Stimulated activated CD4-positive, alpha-beta T cell treated with anti-CD3 and anti-CD28 coated beads, Interleukin-4, amount 100 ng/mL, for 1 hour (primary cell): ENCODE measurements at regions not wholly inside any gene's neighbourhood (a gene's known extent, or its start where the extent isn't known, plus 50 kb on each side); places are given as distances from the start of the nearest gene placed in this dataset.
A peak's percentile ranks its signal among the peaks of the same experiment; 100 is the strongest.
"Not testable (repeated sequence)": the region's sequence is repeated elsewhere in the genome, so short reads cannot be mapped to it uniquely, and the experiment has no call there.

Experiments used
- DNase-seq: peaks from one replicate; pipeline ENCODE4 v3.0.0-alpha.2; 2020

DNA sequence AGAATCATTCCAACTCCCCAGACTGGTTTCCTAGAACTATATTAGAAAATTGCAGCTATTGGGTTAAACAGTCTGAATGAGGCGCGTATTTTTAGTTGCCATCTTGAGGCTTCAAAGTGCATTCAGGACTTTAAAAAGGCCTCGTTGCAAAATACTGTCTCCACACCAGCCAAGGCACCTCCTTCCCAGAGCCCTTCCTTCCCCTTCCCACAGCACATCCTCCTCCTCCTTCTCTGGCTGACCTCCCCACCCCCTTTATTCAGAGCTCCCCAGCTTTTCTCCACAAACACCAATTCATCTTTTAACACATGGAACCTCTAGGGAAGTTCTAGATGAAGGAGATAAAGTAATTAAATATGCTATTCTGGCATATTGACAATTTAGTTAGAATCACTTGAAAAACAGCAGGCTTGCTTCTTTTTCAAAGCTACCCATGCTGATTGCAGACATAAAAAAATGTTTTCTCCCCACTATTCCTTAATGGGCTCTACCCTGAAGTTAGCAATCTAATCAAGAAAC is 90.3 kb downstream of the RTP5 start:
- no peak for DNase-seq

DNA sequence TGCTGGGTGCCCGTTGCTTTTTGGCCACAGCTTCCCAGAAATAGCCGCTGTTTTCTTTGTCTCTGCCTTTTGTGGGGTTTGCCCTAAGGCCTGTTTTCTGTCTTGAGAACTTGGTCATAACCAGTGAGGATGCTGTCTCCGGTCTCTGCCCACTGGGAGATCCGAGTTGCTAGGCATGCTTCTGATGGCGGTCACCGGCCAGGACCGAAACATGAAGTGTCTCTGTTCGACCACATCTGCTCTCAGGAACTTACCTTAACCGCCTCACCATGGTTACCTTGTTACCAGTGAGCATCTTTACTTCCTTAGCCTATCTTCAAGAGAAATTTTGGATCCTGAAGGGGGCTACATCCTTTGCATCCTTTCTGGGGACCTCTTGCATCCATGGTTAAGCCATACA is 91.9 kb downstream of the RTP5 start:
- DNase-seq = no peak

DNA sequence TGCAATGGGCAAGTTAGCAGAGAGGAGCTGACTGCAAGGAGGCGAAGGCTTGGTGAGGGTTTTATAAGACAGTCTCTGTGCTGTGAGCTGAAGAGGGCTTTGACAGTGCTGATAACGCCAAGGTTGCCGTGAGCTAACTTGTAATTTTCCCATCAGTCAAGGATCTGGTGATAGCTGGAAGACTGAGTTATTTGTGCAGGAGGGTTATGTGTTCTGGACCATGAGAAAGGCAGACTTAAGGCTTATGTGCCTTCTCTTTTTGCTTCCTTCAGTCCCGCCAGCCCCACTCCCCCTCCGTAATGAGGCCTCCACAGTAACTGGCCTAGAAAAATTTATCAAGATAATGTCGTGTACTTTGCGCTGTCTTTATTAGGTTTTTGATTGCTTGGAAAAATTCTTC is 94.6 kb downstream of the RTP5 start:
- DNase-seq = no peak

DNA sequence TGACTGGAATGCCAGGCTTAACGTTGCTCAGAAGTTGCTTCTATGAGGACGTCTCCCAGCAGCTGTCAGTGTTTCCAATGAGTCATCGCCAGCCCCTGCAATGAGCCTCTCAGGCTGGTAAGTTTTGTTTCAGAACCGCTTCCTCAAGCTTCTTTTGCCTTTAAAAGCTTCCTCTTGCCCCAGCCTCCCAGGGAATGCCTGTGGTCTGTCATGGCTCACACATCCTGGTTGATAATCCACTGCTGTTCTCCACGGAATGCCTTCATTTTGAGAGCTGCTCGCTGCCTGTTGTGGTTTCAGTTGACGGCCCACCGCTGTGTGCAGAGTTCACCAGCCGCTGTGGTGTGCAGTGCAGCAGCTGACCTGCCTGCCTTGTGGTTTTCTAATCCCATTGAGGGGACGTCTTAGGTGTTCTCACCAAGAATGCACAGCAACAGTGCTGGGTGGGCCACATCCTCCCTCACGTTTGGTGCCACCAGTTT is 96.4 kb downstream of the RTP5 start:
- DNase-seq = peak; percentile 64

DNA sequence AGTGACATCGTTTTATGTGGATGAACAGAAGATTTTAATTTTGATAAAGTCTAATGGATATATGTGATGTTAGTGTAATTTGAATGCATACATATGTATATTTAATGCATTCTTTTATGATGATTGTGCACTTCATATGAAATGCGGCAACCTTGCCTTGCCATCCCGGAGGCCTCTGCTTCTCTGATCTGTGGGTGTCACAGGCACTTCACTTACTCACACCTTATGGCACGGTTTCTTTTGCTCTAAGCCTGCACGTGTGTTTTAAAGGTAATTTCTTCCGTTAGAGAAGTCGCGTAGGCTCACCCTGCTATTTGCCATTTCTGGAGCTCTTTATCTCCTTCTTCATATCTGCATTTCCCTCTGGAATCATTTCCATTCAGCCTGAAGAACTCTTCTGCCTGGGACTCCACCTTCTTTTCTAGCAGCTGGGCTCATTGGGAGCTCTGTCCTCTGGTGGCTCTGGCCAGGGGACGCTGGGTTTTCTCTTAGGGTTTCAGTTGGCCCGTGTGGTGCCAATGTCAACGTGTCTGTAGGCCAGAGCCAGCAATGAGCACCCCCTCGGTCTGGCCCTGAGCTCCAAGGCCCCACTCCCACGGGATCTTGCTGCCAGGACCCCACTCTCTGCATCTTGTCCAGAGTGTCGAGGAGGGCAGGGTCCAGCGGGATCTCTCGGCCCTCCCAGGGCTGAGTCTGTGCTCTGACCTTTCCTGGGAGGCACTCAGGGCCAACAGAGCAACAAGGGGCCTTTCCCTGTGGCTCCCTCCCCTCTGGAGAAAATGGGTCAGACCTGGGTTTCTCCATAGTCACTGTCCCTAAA is 97.3 kb downstream of the RTP5 start:
- DNase-seq = no peak

DNA sequence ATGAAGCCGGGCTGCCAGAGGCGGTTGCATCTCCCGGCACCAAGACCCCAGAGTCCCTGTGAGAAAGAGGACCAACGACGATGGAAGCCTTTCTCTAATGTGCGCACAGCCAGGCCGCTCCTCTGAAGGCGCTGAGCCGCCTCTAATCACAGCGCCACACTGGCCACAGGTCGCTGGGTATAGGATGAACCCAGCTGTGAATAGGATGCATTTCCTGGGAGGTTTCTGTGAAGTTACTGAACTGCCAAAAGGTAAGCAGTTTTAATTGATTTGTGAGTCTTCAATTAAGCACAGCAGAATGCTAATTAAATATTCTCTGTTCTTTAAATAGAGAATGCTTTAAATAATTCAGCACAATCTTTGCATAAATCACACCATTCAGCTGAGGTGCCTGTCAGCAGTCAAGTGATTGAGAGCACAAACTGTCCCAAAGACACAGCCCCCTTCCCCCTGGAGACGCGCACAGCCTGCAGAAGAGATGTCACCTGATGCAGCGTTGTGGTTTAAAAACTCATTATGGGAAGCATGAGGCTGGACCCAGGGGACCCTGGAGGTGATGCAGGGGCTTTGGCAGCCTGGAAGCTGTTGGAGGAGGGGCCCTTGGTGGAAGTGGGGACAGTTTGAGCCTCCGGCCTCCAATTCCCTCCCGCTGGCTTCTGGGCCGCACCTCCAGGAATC is 98.1 kb downstream of the RTP5 start:
- no peak for DNase-seq

DNA sequence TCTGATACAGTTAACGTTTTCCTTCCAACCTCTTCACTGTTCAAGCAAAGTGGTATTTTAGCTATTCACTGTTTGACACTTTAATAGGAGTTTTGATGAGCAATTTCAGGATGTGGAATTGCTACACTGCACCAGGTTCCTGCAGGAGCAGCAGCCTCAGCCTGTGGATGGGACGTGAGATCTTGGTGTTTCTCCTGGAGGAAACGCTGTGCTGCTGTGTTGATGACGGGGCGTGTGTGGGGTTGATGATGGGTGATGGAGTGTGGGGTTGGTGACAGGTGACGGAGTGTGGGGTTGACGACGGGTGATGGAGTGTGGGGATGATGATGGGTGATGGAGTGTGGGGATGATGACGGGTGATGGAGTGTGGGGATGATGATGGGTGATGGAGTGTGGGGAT is 98.9 kb downstream of the RTP5 start:
- no peak for DNase-seq

DNA sequence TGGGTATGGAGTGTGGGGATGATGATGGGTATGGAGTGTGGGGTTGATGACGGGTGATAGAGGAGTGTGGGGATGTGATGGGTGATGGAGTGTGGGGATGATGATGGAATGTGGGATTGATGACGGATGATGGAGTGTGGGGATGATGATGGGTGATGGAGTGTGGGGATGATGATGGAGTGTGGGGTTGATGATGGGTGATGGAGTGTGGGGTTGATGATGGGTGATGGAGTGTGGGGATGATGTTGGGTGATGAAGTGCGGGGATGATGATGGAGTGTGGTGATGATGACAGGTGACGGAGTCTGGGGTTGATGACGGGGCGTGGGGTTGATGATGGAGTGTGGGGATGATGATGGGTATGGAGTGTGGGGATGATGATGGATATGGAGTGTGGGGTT is 99.7 kb downstream of the RTP5 start:
- DNase-seq = not testable (repeated sequence)

DNA sequence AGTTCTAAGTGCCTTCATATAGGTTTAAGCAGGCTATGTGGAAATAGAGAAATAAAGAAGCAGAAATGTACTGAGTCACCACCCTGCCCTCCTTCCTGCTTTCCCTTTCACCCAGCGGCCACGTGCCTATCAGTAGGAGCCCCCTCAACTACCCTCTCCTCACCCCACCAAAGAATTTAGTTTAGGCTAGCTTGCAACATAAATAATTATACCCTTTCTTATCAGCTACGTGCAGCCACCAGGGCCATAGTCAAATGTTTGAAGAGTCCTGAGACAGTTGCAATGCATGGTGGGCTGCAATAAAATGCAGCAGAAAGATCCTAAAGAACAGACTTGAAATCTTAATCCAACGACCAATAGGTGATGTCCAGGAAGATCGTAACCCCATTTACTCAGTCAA is 101.2 kb downstream of the RTP5 start:
- no peak for DNase-seq

DNA sequence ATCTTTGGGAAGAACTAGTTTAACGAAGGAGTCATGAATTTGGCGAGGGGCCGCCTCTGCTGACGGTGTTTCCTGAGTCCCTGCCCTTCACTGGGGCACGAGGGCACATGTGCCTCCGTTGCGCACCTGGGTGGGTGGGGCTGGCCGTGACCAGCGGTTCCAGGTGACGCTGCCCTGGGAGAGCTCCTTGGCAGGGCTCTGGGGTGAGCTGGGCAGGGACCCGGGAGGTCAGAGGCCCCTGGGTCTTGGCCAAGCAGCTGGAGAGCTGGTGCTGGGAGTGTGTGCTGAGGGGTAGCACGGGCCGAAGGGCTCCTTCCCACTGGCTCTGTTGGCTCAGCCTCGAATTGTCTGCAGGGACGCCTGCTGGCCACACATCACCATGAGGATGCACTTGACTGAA is 104.6 kb downstream of the RTP5 start:
- no peak for DNase-seq

DNA sequence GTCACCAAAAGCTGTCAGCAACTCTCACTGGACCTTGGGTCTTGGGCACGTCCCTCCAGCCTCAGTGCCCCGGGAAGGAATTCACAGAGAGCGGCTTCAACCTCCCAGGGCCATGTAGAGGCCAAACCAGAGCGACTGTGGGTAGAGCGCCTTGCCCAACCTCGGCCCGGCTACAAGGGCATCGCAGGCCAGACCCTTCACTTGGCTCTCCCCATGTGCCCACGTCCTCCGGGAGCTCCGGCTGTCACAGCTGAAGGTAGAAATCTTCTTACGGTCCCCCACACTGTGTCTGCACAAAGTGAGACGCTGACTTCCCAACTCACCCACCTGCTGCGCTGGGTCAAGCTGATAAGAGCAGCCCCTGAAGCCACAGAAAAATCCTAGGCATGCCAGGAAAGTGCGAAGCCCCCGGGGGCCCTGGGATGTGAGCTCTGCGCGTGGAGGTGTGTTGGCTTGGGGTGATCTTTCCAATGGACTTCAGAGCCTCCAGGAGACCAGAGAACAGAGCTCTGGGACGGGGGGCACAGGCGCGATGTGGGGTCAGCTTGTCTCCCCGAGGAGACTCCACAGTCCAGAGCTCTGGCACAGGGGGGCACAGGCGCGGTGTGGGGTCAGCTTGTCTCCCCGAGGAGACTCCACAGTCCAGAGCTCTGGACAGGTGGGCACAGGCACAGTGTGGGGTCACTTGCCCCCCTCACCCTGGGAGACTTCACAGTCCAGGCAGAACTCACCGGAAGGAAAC is 105.5 kb downstream of the RTP5 start:
- DNase-seq = no peak

DNA sequence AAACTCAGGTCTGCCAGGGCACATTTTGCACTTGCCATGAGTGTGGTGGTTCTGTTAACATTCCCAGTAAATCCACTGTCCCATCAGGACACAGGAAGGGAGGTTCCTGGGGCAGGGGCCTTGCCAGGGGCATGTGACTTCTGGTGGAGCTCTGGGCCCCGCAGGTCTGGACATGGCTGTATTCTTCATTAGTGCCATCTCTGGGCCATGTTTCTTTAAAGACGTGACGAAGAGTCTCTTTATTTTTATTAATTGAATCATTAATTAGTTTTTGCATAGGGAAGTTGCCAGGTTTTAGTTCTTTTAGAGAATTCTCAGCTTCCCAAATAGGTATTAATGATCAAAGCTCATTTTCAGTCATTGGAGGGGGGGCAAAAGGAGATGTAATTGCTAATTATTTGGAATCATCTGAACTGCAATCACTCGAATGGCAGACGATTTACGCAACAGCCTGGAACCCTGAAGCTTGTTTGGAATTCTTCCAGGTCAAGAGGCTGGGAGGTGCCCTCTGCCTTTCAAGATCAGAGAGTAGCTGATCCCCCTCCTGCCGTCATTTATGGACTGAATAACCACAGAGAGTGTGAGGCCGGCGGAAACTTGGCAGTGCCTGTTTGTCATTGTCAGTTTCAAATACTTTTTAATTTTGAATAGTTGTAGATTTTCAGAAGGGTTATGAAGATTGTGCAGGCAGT is 106.2 kb downstream of the RTP5 start:
- no peak for DNase-seq

DNA sequence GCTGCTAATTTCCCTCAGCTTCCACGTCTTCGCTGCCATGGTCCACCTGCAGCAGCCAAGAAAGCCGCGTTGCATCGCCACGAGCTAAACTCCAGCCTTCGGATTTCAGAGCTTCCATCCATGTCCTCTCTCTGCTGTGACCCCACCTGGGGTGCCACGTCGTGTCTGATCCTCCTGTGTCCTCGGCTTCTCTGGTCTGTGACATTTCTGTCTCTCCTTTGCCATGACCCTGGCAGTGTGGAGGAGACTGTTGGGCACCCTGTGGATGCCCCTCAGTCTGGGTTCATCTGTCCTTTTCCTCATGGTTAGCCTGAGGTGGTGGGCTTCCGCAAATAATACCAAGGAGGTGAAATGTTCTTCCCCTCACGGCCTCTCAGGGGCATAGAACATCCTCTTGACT is 106.8 kb downstream of the RTP5 start:
- DNase-seq = no peak

DNA sequence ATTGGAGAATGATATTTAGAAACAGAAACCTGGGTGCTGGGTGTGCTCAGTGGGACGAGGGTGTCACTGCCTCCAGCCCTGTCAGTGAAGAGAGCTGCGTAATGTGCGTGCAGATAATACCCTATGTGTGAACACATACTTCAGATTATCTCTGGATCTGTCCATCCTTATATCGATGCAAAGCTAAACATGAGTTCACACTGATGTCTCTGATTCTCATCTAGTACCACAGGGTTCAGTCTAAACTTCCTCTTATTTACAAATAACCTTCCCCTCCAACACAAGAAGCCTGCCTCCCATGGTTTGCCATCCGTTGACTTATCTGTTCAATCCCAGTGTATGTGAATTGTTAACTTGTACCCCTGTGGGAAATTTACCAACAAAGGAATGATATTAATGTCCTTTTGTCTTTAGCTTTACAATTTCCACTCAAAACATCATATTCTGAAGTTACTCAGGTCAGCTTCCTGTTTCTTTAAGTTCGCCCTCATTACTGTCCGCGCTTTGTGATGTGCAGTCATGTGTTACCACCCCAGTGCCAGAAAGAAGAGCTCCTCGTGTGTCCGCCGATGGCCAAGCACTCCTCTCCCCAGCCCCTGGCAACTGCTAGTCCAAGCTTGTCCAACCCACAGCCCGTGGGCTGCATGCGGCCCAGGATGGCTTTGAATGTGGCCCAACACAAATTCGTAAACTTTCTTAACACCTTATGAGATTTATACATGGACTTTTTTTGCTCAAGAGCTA is 108.2 kb downstream of the RTP5 start:
- no peak for DNase-seq

DNA sequence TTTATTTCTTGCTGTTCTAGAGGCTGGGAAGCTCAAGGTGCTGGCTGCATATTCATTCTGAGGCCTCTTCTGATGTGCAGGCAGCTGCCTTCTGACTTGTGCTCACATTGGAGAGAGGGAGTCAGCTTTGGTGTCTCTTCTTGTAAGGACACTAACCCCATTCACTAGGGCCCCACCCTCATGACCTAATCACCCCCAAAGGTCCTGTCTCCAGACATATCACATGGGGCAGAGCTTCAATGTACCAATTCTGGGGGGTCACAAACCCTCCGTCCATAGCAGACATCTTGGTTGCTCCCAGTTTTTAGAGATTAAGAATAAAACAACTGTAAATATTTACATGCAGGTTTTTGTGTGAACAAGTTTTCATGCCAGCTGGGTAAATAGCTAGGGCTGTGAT is 109.1 kb downstream of the RTP5 start:
- DNase-seq = no peak

DNA sequence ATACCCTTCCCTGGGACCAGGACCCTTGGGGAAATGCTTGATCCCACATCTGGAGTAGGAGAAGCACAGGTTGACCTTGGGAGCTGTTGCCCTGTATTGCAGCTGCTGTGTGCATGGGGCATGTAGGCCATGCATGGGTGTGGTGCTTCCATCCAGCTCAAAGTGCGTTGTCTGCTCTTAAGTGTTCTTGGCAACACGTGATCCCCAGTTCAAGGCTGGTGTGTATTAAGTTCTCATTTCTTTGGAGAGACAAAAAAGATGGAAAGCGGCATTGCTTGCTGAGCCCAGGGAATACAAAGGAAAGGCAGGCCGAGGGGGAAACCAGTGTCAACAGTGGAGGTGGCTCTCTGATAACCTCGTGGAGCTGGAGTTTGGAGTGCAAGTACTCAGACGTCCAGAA is 110.7 kb downstream of the RTP5 start:
- DNase-seq = no peak

DNA sequence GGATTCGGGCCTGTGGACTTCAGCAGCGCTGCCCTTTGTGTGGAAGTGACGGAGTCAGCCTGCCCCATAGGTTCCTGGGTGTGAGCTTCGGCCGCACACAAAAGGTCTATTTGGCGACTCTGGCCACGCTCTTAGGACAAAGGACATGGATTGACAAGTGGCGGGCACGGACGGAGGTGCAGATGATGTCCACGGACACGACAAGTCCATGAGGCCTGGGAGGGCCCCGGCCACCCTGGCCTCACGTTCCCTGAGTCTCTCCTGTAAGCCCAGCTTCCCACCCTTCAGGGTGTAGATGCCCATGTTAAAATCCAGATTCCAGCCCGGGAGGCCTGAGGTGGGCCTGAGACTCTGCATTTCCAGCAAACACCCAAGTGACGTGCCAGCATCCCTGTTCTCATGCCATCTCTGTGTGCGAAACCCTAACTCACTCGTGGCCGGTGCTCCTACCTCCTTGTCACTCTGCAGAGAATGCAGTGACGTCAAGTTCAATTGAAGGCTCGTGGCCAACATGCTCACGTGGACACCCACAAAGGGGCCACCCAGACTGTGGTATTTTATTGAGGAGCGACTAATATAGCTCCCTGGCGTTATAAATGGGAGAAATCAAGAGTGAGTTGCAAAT is 111.7 kb downstream of the RTP5 start:
- DNase-seq = no peak

DNA sequence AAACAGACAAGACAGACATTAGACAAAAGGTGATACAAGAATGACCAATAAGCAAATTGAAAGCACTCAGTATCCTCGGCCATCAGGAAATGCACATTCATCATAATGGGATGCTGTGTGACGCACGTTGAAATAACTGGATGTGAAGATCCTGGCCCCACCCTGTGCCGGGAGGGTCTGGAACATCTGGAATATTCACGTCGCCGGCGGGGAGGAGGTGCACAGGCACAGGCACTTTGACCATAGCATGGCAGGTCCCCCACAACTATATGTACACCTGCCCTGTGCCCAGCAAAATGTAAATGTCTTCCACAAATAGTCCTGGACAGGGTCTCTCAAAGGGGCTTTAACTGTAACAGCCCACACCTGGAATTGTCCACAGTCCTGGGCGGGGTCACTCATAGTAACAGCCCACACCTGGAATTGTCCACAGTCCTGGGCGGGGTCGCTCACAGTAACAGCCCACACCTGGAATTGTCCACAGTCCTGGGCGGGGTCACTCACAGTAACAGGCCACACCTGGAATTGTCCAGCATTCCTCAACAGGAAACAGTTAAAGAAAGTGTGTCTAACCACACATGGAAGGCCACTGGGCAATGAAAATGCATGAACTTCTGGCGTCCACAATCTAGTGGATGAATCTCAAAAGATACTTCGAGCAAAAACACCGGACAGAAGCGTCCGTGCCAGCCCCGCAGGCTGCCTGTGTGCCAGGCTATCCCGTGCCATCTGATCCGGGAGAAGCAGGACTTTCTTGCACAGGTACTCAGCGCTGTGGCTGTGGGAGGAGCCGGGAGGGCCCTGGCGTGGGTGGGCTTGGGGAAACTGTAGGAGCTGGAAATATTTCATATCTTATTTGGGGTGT is 113.4 kb downstream of the RTP5 start:
- no peak for DNase-seq

DNA sequence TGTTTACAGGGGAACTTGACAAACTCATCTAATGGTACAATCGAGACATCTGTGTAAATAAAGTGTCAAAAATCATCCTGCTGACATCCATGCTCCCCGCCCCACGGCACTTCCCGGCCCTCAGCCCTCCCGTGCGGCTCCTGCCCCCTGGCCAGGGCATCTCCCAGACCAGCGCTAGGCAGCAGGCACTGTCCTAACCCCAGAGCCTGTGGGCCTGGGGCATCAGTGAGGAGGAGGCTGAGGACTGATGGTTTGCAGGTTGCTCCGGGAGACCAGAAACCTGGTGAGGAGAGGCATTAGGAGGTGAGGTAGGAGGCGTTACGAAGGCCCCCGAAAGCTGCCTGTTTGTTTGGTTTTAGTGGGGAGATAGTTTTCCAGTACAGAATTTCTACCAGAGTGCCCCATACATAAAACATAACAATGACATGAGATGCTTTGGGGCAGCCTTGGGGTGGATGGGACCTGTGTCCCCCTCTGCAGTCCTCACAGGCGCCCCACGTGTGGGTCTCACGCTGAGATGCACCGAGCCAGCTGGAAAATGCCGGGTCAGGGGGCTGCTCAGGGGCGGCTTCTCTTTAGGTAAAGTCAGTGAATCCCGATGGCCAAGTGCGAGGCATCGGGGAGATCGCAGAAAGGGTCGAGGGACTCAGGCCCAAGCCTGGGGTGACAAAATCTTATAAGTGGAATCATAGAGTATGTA is 114.2 kb downstream of the RTP5 start:
- DNase-seq = no peak

DNA sequence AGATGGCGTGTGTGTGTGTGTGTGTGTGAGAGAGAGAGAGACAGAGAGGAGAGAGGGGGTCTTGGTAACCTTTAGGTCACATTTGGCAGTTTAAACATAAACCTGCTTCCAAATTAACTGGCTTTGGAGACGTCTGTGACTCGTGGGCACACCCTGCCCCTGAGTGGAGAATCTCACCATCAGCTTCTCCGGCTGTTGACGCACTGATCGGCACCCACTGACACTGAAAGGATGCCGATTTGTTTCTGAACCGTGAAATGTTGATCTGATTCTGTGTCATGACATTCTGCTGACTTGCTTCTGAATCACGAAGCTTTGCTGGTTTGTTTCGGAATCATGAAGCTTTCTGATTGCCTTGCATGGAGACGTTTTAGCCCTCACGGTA is 114.7 kb downstream of the RTP5 start:
- no peak for DNase-seq
